IMR-90 (cell line): ENCODE measurements at regions not wholly inside any gene's neighbourhood (a gene's known extent, or its start where the extent isn't known, plus 50 kb on each side); places are given as distances from the start of the nearest gene placed in this dataset.

Source experiments
- ATAC-seq: fragments of 200-7000 bp; cut with Tn5 transposase; 2 replicates; pipeline ENCODE4 v1.9.1; 2020; ENCODE audit warnings: low read depth, mild to moderate bottlenecking, moderate library complexity
- BruUV-seq: library from RNA; stranded (reverse); fragments of 400-500 nt; replicated peaks from 2 replicates; lab custom pipeline; 2021; lab: Mats Ljungman, UMichigan
- CTCF ChIA-PET: fragments of 300-600 bp; formaldehyde crosslinking; extraction: SDS; loops from one replicate; lab custom pipeline; 2021; ENCODE audit warnings: antibody characterized with exemption; lab: Yijun Ruan, JAX
- POLR2A ChIA-PET: fragments of 300-600 bp; sonication (Branson Sonifier 250); formaldehyde crosslinking; loops from one replicate; lab custom pipeline; 2022; ENCODE audit warnings: antibody characterized with exemption; ENCODE audit not compliant: unreplicated experiment; lab: Charles Lee
- DNase-seq: peaks from one replicate; pipeline ENCODE4 v3.0.0; 2013
- H2AFZ ChIP-seq: replicated peaks from 2 replicates; pipeline ENCODE3; 2013; ENCODE audit warnings: low read length, mild to moderate bottlenecking; ENCODE audit not compliant: poor library complexity
- H2AK5ac ChIP-seq: 2 replicates; pipeline ENCODE4 v1.6.1; 2013; ENCODE audit warnings: low read depth, low read length, inconsistent platforms
- H2AK9ac ChIP-seq: replicated peaks from 2 replicates; pipeline ENCODE3; 2013; ENCODE audit warnings: mild to moderate bottlenecking, low read depth, low read length, moderate library complexity; ENCODE audit not compliant: poor library complexity
- H2BK120ac ChIP-seq: 2 replicates; pipeline ENCODE4 v1.6.1; 2013; ENCODE audit warnings: low read depth, low read length, inconsistent platforms
- H2BK15ac ChIP-seq: 3 replicates; pipeline ENCODE4 v1.6.1; 2013; ENCODE audit warnings: low read depth, low read length, inconsistent platforms
- H2BK20ac ChIP-seq: 2 replicates; pipeline ENCODE4 v1.6.1; 2013; ENCODE audit warnings: low read depth, mild to moderate bottlenecking, inconsistent platforms, low read length, moderate library complexity
- H2BK5ac ChIP-seq: 2 replicates; pipeline ENCODE4 v1.6.1; 2013; ENCODE audit warnings: mild to moderate bottlenecking, low read depth, low read length, inconsistent platforms; ENCODE audit not compliant: poor library complexity, severe bottlenecking
- H3K14ac ChIP-seq: replicated peaks from 2 replicates; pipeline ENCODE4 v1.6.1; 2013; ENCODE audit warnings: low read depth, low read length, inconsistent platforms
- H3K18ac ChIP-seq: 2 replicates; pipeline ENCODE4 v1.6.1; 2013; ENCODE audit warnings: low read depth, low read length, control low read depth
- H3K23ac ChIP-seq: 2 replicates; pipeline ENCODE4 v1.6.1; 2013; ENCODE audit warnings: low read depth, low read length, inconsistent platforms
- H3K27ac ChIP-seq: 2 replicates; pipeline ENCODE4 v1.5.1; 2013; ENCODE audit warnings: mild to moderate bottlenecking, control low read depth, low read length; ENCODE audit not compliant: insufficient read depth
- H3K27me3 ChIP-seq: 2 replicates; pipeline ENCODE4 v1.6.1; 2013; ENCODE audit warnings: low read length; ENCODE audit not compliant: control insufficient read depth, insufficient read depth
- H3K36me3 ChIP-seq: 2 replicates; pipeline ENCODE4 v1.6.1; 2013; ENCODE audit warnings: low read length, mixed read lengths; ENCODE audit not compliant: control insufficient read depth, insufficient read depth
- H3K4ac ChIP-seq: 2 replicates; pipeline ENCODE4 v1.6.1; 2013; ENCODE audit warnings: low read depth, low read length, inconsistent platforms
- H3K4me1 ChIP-seq: 2 replicates; pipeline ENCODE4 v1.6.1; 2013; ENCODE audit warnings: low read length, mixed read lengths; ENCODE audit not compliant: control insufficient read depth, insufficient read depth
- H3K4me2 ChIP-seq: 2 replicates; pipeline ENCODE4 v1.6.1; 2013; ENCODE audit warnings: low read depth, mild to moderate bottlenecking, control low read depth, low read length, moderate library complexity
- H3K4me3 ChIP-seq: 2 replicates; pipeline ENCODE4 v1.5.1; 2013; ENCODE audit warnings: low read depth, mild to moderate bottlenecking, control low read depth, low read length, moderate library complexity; ENCODE audit not compliant: insufficient read depth
- H3K56ac ChIP-seq: 2 replicates; pipeline ENCODE4 v1.6.1; 2013; ENCODE audit warnings: low read length, inconsistent platforms; ENCODE audit not compliant: insufficient read depth; ENCODE audit errors: extremely low read depth
- H3K79me1 ChIP-seq, 2 experiments: 2 replicates each; pipeline ENCODE4 v1.6.1; 2013; ENCODE audit warnings: low read length in 2 of 2, inconsistent platforms in 1 of 2, low read depth in 1 of 2
- H3K9ac ChIP-seq: 2 replicates; pipeline ENCODE4 v1.6.1; 2013; ENCODE audit warnings: low read depth, low read length, control low read depth
- H3K9me1 ChIP-seq: 2 replicates; pipeline ENCODE4 v1.6.1; 2013; ENCODE audit warnings: low read length, inconsistent platforms; ENCODE audit not compliant: insufficient read depth
- H3K9me3 ChIP-seq: 2 replicates; pipeline ENCODE4 v1.6.1; 2013; ENCODE audit warnings: low read length; ENCODE audit not compliant: control insufficient read depth, insufficient read depth
- H4K20me1 ChIP-seq: 2 replicates; pipeline ENCODE4 v1.6.1; 2013; ENCODE audit warnings: low read length, inconsistent platforms; ENCODE audit not compliant: insufficient read depth
- H4K5ac ChIP-seq: 2 replicates; pipeline ENCODE4 v1.6.1; 2013; ENCODE audit warnings: mild to moderate bottlenecking, low read depth, low read length, control low read depth
- H4K8ac ChIP-seq, 2 experiments: 2 replicates each; pipeline ENCODE4 v1.6.1; 2013; ENCODE audit warnings: low read depth in 2 of 2, low read length in 2 of 2, control low read depth in 1 of 2, inconsistent platforms in 1 of 2
- H4K91ac ChIP-seq: 2 replicates; pipeline ENCODE4 v1.6.1; 2013; ENCODE audit warnings: low read depth, low read length, inconsistent platforms; ENCODE audit not compliant: insufficient read depth
- BHLHE40 ChIP-seq: fragments of 150-350 bp; IDR thresholded peaks from 2 replicates; pipeline ENCODE4 v1.6.1; 2016; ENCODE audit warnings: mild to moderate bottlenecking, low read depth, low read length
- CEBPB ChIP-seq: IDR thresholded peaks from 2 replicates; pipeline ENCODE4 v1.6.1; 2012; ENCODE audit warnings: low read depth, low read length, improper control_type of control experiment
- CHD1 ChIP-seq: IDR thresholded peaks from 2 replicates; pipeline ENCODE4 v1.6.1; 2012; ENCODE audit warnings: low read depth, low read length, improper control_type of control experiment
- CTCF ChIP-seq: conservative IDR thresholded peaks from 2 replicates; pipeline ENCODE4 v1.5.1; 2012; ENCODE audit warnings: mild to moderate bottlenecking, low read depth, low read length, improper control_type of control experiment
- FOS ChIP-seq: fragments of 150-350 bp; IDR thresholded peaks from 2 replicates; pipeline ENCODE4 v1.6.1; 2016; ENCODE audit warnings: low read depth, low read length
- MAFK ChIP-seq: IDR thresholded peaks from 2 replicates; pipeline ENCODE4 v1.6.1; 2012; ENCODE audit warnings: low read depth, low read length, improper control_type of control experiment
- MAZ ChIP-seq: IDR thresholded peaks from 2 replicates; pipeline ENCODE4 v1.6.1; 2012; ENCODE audit warnings: low read depth, mild to moderate bottlenecking, low read length, improper control_type of control experiment, moderate library complexity, borderline replicate concordance
- MXI1 ChIP-seq: IDR thresholded peaks from 2 replicates; pipeline ENCODE4 v1.6.1; 2012; ENCODE audit warnings: low read depth, mild to moderate bottlenecking, low read length, moderate library complexity, borderline replicate concordance
- NFE2L2 ChIP-seq: fragments of 150-350 bp; IDR thresholded peaks from 2 replicates; pipeline ENCODE4 v1.6.1; 2016; ENCODE audit warnings: low read depth, mild to moderate bottlenecking, low read length
- POLR2A ChIP-seq: IDR thresholded peaks from 2 replicates; pipeline ENCODE4 v1.6.1; 2012; ENCODE audit warnings: mild to moderate bottlenecking, low read depth, low read length
- RAD21 ChIP-seq: IDR thresholded peaks from 2 replicates; pipeline ENCODE4 v1.6.1; 2012; ENCODE audit warnings: low read length, improper control_type of control experiment
- RCOR1 ChIP-seq: IDR thresholded peaks from 2 replicates; pipeline ENCODE4 v1.6.1; 2012; ENCODE audit warnings: mild to moderate bottlenecking, low read length, improper control_type of control experiment; ENCODE audit not compliant: insufficient replicate concordance
- RFX5 ChIP-seq: IDR thresholded peaks from 2 replicates; pipeline ENCODE4 v1.8.0; 2012; ENCODE audit warnings: low read depth, mild to moderate bottlenecking, low read length, moderate library complexity
- SMC3 ChIP-seq: fragments of 150-350 bp; IDR thresholded peaks from 2 replicates; pipeline ENCODE4 v1.6.1; 2016; ENCODE audit warnings: low read depth, mild to moderate bottlenecking, antibody characterized with exemption, low read length, moderate library complexity
- USF2 ChIP-seq: fragments of 150-350 bp; IDR thresholded peaks from 2 replicates; pipeline ENCODE4 v1.6.1; 2017; ENCODE audit warnings: mild to moderate bottlenecking, antibody characterized with exemption, low read length, low read depth
- WGBS, 2 experiments: methylation state at CpG; one replicate each; pipeline versions ENCODE4 v1.1.5 to v1.1.7; 2013; ENCODE audit warnings: missing lambda C conversion rate in 2 of 2; ENCODE audit not compliant: insufficient read length in 1 of 2; ENCODE audit errors: extremely low coverage in 2 of 2; 5-methylcytosine and 5-hydroxymethylcytosine counted together
- dilution Hi-C: fragments of 300-500 bp; cut with HindIII; formaldehyde crosslinking; loops from one replicate; pipeline ENCODE4 v1.14.3; 2018; ENCODE audit warnings: low sequenced_read_pairs; ENCODE audit not compliant: unreplicated experiment
- in situ Hi-C: fragments of 300-500 bp; cut with MboI; formaldehyde crosslinking; loops from 3 replicates; pipeline ENCODE4 v1.14.3; 2019; ENCODE audit warnings: low sequenced_read_pairs, inconsistent platforms, mixed read lengths
- intact Hi-C: fragments of 100-400 bp; cut with micrococcal nuclease; formaldehyde crosslinking; loops from 2 replicates; pipeline ENCODE4 v1.10.0; 2022
- TF ChIP-seq, protein P1 (sequence below): fragments of 150-350 bp; IDR thresholded peaks from 2 replicates; pipeline ENCODE4 v1.6.1; 2016; ENCODE audit warnings: low read depth, mild to moderate bottlenecking, low read length, moderate library complexity, borderline replicate concordance

DNA sequence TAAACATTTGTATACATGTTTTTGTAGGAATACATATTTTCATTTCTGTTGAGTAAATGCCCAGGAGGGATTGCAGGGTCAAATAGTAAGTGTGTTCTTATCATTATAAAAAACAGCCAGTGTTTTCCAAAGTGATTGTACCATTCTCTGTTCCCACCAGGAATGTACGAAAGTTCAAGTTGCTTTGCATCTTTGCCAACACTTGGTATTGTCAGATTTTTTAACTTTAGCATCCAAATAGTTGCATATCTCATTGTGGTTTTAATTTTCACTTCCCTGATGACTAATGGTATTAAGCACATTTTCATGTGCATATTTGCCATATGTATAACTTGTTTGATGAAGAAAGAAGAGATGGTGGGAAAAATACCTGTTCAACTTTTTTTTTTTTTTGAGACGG is 213.9 kb downstream of the ZNF365 start:
- Histone ChIP-seq H2AK9ac (no peak overlapping the region), H3K27ac (no peak overlapping the region), H2AK5ac (no peak overlapping the region), H2AFZ (no peak overlapping the region), H2BK120ac (no peak overlapping the region), H3K56ac (no peak overlapping the region), H3K9ac (no peak overlapping the region), H2BK15ac (no peak overlapping the region), H3K14ac (no peak overlapping the region), H2BK5ac (no peak overlapping the region), H3K4me1 (peaks cover 13% of the 10 kb centered on the region), H4K91ac (no peak overlapping the region), H3K23ac (no peak overlapping the region), H3K18ac (no peak overlapping the region), H2BK20ac (no peak overlapping the region), H3K27me3 (no peaks in the 10 kb centered on the region), H4K20me1 (no peaks in the 10 kb centered on the region), H3K4ac (no peak overlapping the region), H3K4me3 (no peak overlapping the region), H4K8ac (no peak overlapping the region), H4K5ac (no peak overlapping the region), H3K9me3 (no peaks in the 10 kb centered on the region), H3K79me1 (no peaks in the 10 kb centered on the region), H3K36me3 (no peaks in the 10 kb centered on the region), H3K4me2 (no peak overlapping the region), H3K9me1 (peaks cover 8% of the 10 kb centered on the region)
- ChIA-PET CTCF (no interaction called here), POLR2A (no interaction called here)
- BruUV-seq = no TSS peak
- dilution Hi-C loops (no loop called here), in situ Hi-C loops (loop anchor here (25.0 kb wide), 1 partner anchor 551 kb away; no protein-coding TSS in a partner anchor), intact Hi-C loops (no loop called here)
- TF ChIP-seq, protein P1, sequence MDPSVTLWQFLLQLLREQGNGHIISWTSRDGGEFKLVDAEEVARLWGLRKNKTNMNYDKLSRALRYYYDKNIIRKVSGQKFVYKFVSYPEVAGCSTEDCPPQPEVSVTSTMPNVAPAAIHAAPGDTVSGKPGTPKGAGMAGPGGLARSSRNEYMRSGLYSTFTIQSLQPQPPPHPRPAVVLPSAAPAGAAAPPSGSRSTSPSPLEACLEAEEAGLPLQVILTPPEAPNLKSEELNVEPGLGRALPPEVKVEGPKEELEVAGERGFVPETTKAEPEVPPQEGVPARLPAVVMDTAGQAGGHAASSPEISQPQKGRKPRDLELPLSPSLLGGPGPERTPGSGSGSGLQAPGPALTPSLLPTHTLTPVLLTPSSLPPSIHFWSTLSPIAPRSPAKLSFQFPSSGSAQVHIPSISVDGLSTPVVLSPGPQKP = no peak
- TF ChIP-seq USF2 = no peak
- TF ChIP-seq MAZ = no peak
- TF ChIP-seq CEBPB = no peak
- TF ChIP-seq RFX5 = no peak
- TF ChIP-seq CTCF = no peak
- TF ChIP-seq NFE2L2 = no peak
- no peak for TF ChIP-seq RAD21
- no peak for TF ChIP-seq BHLHE40
- TF ChIP-seq SMC3 = no peak
- TF ChIP-seq CHD1 = no peak
- TF ChIP-seq MAFK = no peak
- no peak for TF ChIP-seq MXI1
- no peak for TF ChIP-seq POLR2A
- no peak for TF ChIP-seq RCOR1
- no peak for TF ChIP-seq FOS
- WGBS, 2 experiments = no CpG with 5 or more reads among the region's 2 CpGs
- DNase-seq (no peak), ATAC-seq (no peak)
